ENCODE measurements at regions not wholly inside any gene's neighbourhood (a gene's known extent, or its start where the extent isn't known, plus 50 kb on each side); places are given as distances from the start of the nearest gene placed in this dataset.

GRCh38 chr6:94130478-94130877 is 711.1 kb upstream of the EPHA7 start:
- TF ChIP-seq CTCF (IDR thresholded peaks at IDR 0.05) = no peak
- DNase-seq (ENCODE audit: low spot score) (no peak), ATAC-seq (ENCODE audit: low FRiP score) (no peak)

GRCh38 chr6:94129926-94130325 is 710.6 kb upstream of the EPHA7 start:
- DNase-seq (ENCODE audit: low spot score) = no peak
- TF ChIP-seq CTCF (IDR thresholded peaks at IDR 0.05) = no peak
- ATAC-seq (ENCODE audit: low FRiP score) = no peak

GRCh38 chr6:94127716-94128115 is 708.4 kb upstream of the EPHA7 start:
- no peak for TF ChIP-seq CTCF (IDR thresholded peaks at IDR 0.05)

GRCh38 chr6:94124333-94124732 is 705.0 kb upstream of the EPHA7 start:
- no peak for TF ChIP-seq CTCF (IDR thresholded peaks at IDR 0.05)
- no peak for ATAC-seq (ENCODE audit: low FRiP score)
- DNase-seq (ENCODE audit: low spot score) = no peak

More at GRCh38 chr6:94127716-94128115, 708.4 kb upstream of the EPHA7 start:
- DNase-seq (ENCODE audit: low spot score) (no peak), ATAC-seq (ENCODE audit: low FRiP score) (no peak)

- no peak for ATAC-seq (ENCODE audit: low FRiP score)
- DNase-seq (ENCODE audit: low spot score) = no peak
- no peak for TF ChIP-seq CTCF (IDR thresholded peaks at IDR 0.05)
Measured at GRCh38 chr6:94121094-94121493, 701.7 kb upstream of the EPHA7 start.

- DNase-seq (ENCODE audit: low spot score) = no peak
- no peak for TF ChIP-seq CTCF (IDR thresholded peaks at IDR 0.05)
- no peak for ATAC-seq (ENCODE audit: low FRiP score)
Measured at GRCh38 chr6:94099072-94099471, 679.7 kb upstream of the EPHA7 start.

GRCh38 chr6:94095961-94096360 is 676.6 kb upstream of the EPHA7 start:
- DNase-seq (ENCODE audit: low spot score) = no peak
- no peak for ATAC-seq (ENCODE audit: low FRiP score)
- no peak for TF ChIP-seq CTCF (IDR thresholded peaks at IDR 0.05)
